SKM-1 (cell line): ENCODE measurements at regions not wholly inside any gene's neighbourhood (a gene's known extent, or its start where the extent isn't known, plus 50 kb on each side); places are given as distances from the start of the nearest gene placed in this dataset.

Source experiments
- DNase-seq: peaks from one replicate; lab custom pipeline; 2025; ENCODE audit not compliant: unreplicated experiment; lab: John Stamatoyannopoulos, UW

GRCh38 chr22:22043296-22044078, 60.9 kb upstream of the TOP3B start:
- no peak for DNase-seq

- no peak for DNase-seq
Observed at GRCh38 chr22:22042599-22043295, 60.2 kb upstream of the TOP3B start.

GRCh38 chr22:22042009-22042408, 59.4 kb upstream of the TOP3B start:
- no peak for DNase-seq

- no peak for DNase-seq
Observed at GRCh38 chr22:22040908-22041307, 58.3 kb upstream of the TOP3B start.

GRCh38 chr22:22040472-22040871, 57.9 kb upstream of the TOP3B start:
- no peak for DNase-seq

GRCh38 chr22:22039286-22040074, 56.9 kb upstream of the TOP3B start:
- no peak for DNase-seq

- no peak for DNase-seq
Observed at GRCh38 chr22:22038178-22038880, 55.7 kb upstream of the TOP3B start.

GRCh38 chr22:22037740-22038139, 55.2 kb upstream of the TOP3B start:
- DNase-seq: no peak

GRCh38 chr22:22037229-22037628, 54.6 kb upstream of the TOP3B start:
- no peak for DNase-seq

- no peak for DNase-seq
Observed at GRCh38 chr22:22036588-22036987, 54.0 kb upstream of the TOP3B start.

GRCh38 chr22:22035771-22036314, 53.3 kb upstream of the TOP3B start:
- no peak for DNase-seq

GRCh38 chr22:22035203-22035602, 52.6 kb upstream of the TOP3B start:
- no peak for DNase-seq

- no peak for DNase-seq
Observed at GRCh38 chr22:22034469-22035132, 52.0 kb upstream of the TOP3B start.

GRCh38 chr22:22033803-22034468, 51.3 kb upstream of the TOP3B start:
- no peak for DNase-seq

GRCh38 chr22:22032906-22033802, 50.6 kb upstream of the TOP3B start:
- DNase-seq: no peak

- no peak for DNase-seq
Observed at GRCh38 chr22:22032099-22032905, 49.7 kb upstream of the TOP3B start.
